DND-41 (cell line): ENCODE measurements at regions not wholly inside any gene's neighbourhood (a gene's known extent, or its start where the extent isn't known, plus 50 kb on each side); places are given as distances from the start of the nearest gene placed in this dataset.

Source experiments
- EZH2 ChIP-seq: IDR thresholded peaks from 3 replicates; pipeline ENCODE4 v1.6.1; 2012; ENCODE audit warnings: borderline replicate concordance, low read depth, mild to moderate bottlenecking, moderate library complexity, low read length, inconsistent platforms; ENCODE audit not compliant: severe bottlenecking
- TF ChIP-seq, protein P1 (sequence below): IDR thresholded peaks from 2 replicates; pipeline ENCODE4 v1.5.1; 2012; ENCODE audit warnings: borderline replicate concordance, low read length, moderate library complexity, mild to moderate bottlenecking; ENCODE audit not compliant: poor library complexity, severe bottlenecking; ENCODE audit errors: extremely low read depth

DNA sequence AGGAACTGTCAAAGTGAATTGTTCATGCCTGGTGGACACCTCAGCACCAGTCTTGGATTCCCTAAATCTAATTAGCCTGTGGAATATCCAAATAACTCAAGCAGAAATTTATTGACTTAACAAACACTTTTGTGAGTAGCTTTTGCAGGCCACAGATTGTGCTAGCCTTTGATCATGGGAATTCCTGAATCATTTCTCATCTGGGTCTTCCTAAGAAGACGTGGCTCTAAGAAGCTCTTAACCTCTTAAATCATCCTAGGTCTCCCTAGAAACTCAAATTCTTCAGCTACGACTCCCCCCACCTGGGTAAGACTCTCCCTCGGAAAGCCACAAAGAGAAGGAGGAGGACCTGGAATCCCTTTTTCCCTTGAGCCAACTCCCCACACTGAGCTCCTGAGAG, 53.8 kb upstream of the PSEN2 start:
- TF ChIP-seq, protein P1, sequence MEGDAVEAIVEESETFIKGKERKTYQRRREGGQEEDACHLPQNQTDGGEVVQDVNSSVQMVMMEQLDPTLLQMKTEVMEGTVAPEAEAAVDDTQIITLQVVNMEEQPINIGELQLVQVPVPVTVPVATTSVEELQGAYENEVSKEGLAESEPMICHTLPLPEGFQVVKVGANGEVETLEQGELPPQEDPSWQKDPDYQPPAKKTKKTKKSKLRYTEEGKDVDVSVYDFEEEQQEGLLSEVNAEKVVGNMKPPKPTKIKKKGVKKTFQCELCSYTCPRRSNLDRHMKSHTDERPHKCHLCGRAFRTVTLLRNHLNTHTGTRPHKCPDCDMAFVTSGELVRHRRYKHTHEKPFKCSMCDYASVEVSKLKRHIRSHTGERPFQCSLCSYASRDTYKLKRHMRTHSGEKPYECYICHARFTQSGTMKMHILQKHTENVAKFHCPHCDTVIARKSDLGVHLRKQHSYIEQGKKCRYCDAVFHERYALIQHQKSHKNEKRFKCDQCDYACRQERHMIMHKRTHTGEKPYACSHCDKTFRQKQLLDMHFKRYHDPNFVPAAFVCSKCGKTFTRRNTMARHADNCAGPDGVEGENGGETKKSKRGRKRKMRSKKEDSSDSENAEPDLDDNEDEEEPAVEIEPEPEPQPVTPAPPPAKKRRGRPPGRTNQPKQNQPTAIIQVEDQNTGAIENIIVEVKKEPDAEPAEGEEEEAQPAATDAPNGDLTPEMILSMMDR, result no peak
- TF ChIP-seq EZH2, result no peak
